SK-N-SH (cell line): ENCODE measurements at regions not wholly inside any gene's neighbourhood (a gene's known extent, or its start where the extent isn't known, plus 50 kb on each side); places are given as distances from the start of the nearest gene placed in this dataset.
"Not testable (repeated sequence)": the region's sequence is repeated elsewhere in the genome, so short reads cannot be mapped to it uniquely, and the experiment has no call there.

Experiments
- CTCF ChIA-PET: fragments of 300-600, 350-600 bp; formaldehyde crosslinking; extraction: SDS; loops from one replicate; lab custom pipeline; 2021; lab: Yijun Ruan, JAX
- POLR2A ChIA-PET: fragments of 350-600 bp; sonication (Branson Sonifier 250); formaldehyde crosslinking; extraction: SDS; loops from one replicate; lab custom pipeline; 2020; ENCODE audit warnings: antibody characterized with exemption, inconsistent platforms; lab: Yijun Ruan, JAX
- DNase-seq: peaks from one replicate; pipeline ENCODE4 v3.0.0; 2012
- H2AFZ ChIP-seq: fragments of 200-600 bp; sonication (generic); 2 replicates; pipeline ENCODE4 v1.8.1; 2016; ENCODE audit warnings: antibody characterized with exemption, mild to moderate bottlenecking, low read depth
- H3F3A ChIP-seq: fragments of 200-600 bp; sonication (generic); replicated peaks from 2 replicates; pipeline ENCODE3; 2016; ENCODE audit warnings: antibody characterized with exemption, mild to moderate bottlenecking; ENCODE audit not compliant: insufficient read depth
- H3K27ac ChIP-seq, 2 experiments: fragments of 200-500 bp in 1 of 2; fragments of 200-600 bp in 1 of 2; sonication (Bioruptor generic) in 1 of 2; sonication (generic), shearing (Covaris generic) in 1 of 2; 2 replicates each; pipeline versions ENCODE4 v1.5.1 to v1.6.1; 2014 to 2016; ENCODE audit warnings: low read depth in 2 of 2, inconsistent platforms in 1 of 2, low read length in 1 of 2, mild to moderate bottlenecking in 1 of 2, mixed read lengths in 1 of 2
- H3K27me3 ChIP-seq: fragments of 200-600 bp; sonication (generic), shearing (Covaris generic); 2 replicates; pipeline ENCODE4 v1.6.1; 2016; ENCODE audit warnings: mixed run types; ENCODE audit not compliant: insufficient read depth
- H3K36me3 ChIP-seq, 2 experiments: fragments of 200-500 bp in 1 of 2; fragments of 200-600 bp in 1 of 2; sonication (Bioruptor generic) in 1 of 2; sonication (generic) in 1 of 2; replicated peaks in 1 of 2; 2 replicates each; pipeline versions ENCODE3 to v1.5.1; 2014 to 2016; ENCODE audit warnings: low read length in 1 of 2, mild to moderate bottlenecking in 1 of 2; ENCODE audit not compliant: insufficient read depth in 2 of 2, control insufficient read depth in 1 of 2
- H3K4me1 ChIP-seq, 2 experiments: fragments of 200-500 bp in 1 of 2; fragments of 200-600 bp in 1 of 2; sonication (Bioruptor generic) in 1 of 2; sonication (generic), shearing (Covaris generic) in 1 of 2; 2 replicates each; pipeline versions ENCODE4 v1.5.1 to v1.6.1; 2014 to 2016; ENCODE audit warnings: low read depth in 1 of 2, low read length in 1 of 2, mixed run types in 1 of 2; ENCODE audit not compliant: insufficient read depth in 2 of 2, control insufficient read depth in 1 of 2
- H3K4me2 ChIP-seq: fragments of 200-600 bp; sonication (generic), shearing (Covaris generic); 2 replicates; pipeline ENCODE4 v1.6.1; 2017; ENCODE audit warnings: mixed run types
- H3K4me3 ChIP-seq, 2 experiments: fragments of 200-500 bp in 1 of 2; fragments of 200-600 bp in 1 of 2; sonication (Bioruptor generic) in 1 of 2; sonication (generic), shearing (Covaris generic) in 1 of 2; 2 replicates each; pipeline versions ENCODE4 v1.5.1 to v1.8.1; 2014 to 2016; ENCODE audit warnings: low read depth in 2 of 2, inconsistent platforms in 1 of 2, low read length in 1 of 2, mild to moderate bottlenecking in 1 of 2, mixed read lengths in 1 of 2, moderate library complexity in 1 of 2
- H3K79me2 ChIP-seq: fragments of 200-600 bp; sonication (generic); 2 replicates; pipeline ENCODE4 v1.8.1; 2017; ENCODE audit warnings: mild to moderate bottlenecking; ENCODE audit not compliant: insufficient read depth
- H3K9ac ChIP-seq: fragments of 200-600 bp; sonication (generic); 2 replicates; pipeline ENCODE4 v1.6.1; 2017; ENCODE audit warnings: mixed run types
- H3K9me2 ChIP-seq: fragments of 200-600 bp; sonication (generic); 2 replicates; pipeline ENCODE4 v1.6.1; 2017; ENCODE audit warnings: mixed run types
- H3K9me3 ChIP-seq: fragments of 200-600 bp; sonication (generic); 2 replicates; pipeline ENCODE4 v1.6.1; 2017; ENCODE audit warnings: mixed run types, mild to moderate bottlenecking, moderate library complexity
- H4K20me1 ChIP-seq: fragments of 200-600 bp; sonication (generic); 2 replicates; pipeline ENCODE4 v1.6.1; 2017; ENCODE audit warnings: mild to moderate bottlenecking, mixed run types; ENCODE audit not compliant: insufficient read depth
- CTCF ChIP-seq: fragments of 200-600 bp; sonication (generic); IDR thresholded peaks from 2 replicates; pipeline ENCODE4 v1.6.1; 2017; ENCODE audit warnings: antibody characterized with exemption, mild to moderate bottlenecking, moderate library complexity
- FOXJ3 ChIP-seq: sonication (generic); formaldehyde crosslinking; IDR thresholded peaks from 2 replicates; pipeline ENCODE4 v1.5.1; 2020; ENCODE audit warnings: mild to moderate bottlenecking, missing genetic modification reagents
- MEF2A ChIP-seq: IDR thresholded peaks from 2 replicates; pipeline ENCODE4 v1.4.0; 2012; ENCODE audit warnings: low read depth, borderline replicate concordance
- NRF1 ChIP-seq: IDR thresholded peaks from 2 replicates; pipeline ENCODE4 v1.6.1; 2012; ENCODE audit warnings: low read depth, mild to moderate bottlenecking, low read length
- PBX3 ChIP-seq: IDR thresholded peaks from 2 replicates; pipeline ENCODE4; 2012
- POLR2AphosphoS5 ChIP-seq: IDR thresholded peaks from 2 replicates; pipeline ENCODE4 v1.6.1; 2012; ENCODE audit warnings: low read depth, low read length
- RFX5 ChIP-seq: IDR thresholded peaks from 2 replicates; pipeline ENCODE4 v1.6.1; 2012; ENCODE audit warnings: mild to moderate bottlenecking, improper control_type of control experiment, low read length
- SMC3 ChIP-seq: IDR thresholded peaks from 2 replicates; pipeline ENCODE4 v1.6.1; 2012; ENCODE audit warnings: low read depth, low read length, improper control_type of control experiment
- WGBS: methylation state at CpG from one replicate; pipeline ENCODE4 v1.1.6; 2017; ENCODE audit warnings: low lambda C conversion rate; 5-methylcytosine and 5-hydroxymethylcytosine counted together

- H3K79me2 ChIP-seq, H3K9ac ChIP-seq, H2AFZ ChIP-seq, H3F3A ChIP-seq, H3K9me2 ChIP-seq, H3K27ac ChIP-seq, H4K20me1 ChIP-seq, DNase-seq, H3K4me2 ChIP-seq, H3K27me3 ChIP-seq, H3K9me3 ChIP-seq, POLR2A ChIA-PET, H3K4me1 ChIP-seq, CTCF ChIA-PET, H3K36me3 ChIP-seq, H3K4me3 ChIP-seq: not testable (repeated sequence)
- WGBS = 97% methylated on average over 2 of the region's 2 CpGs
Observed at GRCh38 chr10:60581782-60582181, 192.1 kb upstream of the ANK3 start.

DNA sequence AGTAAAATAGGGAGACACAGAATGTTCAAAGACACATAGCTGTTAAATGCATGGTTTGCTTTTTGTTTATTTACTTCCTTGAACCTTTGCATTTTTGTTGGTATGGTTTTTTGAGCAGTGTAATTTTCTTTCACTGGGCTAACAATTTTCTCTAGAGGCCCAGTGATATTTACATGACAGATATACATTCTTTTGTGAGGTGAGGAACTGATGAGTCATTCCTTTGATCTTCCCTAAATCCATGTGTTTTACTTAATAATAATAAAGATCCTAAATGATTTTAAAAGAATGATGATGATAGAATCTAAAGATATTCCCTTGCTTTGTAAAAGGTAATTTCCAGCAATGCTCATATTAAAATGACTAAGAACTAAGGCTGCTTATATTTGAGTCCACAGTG is 188.5 kb upstream of the ANK3 start:
- ChIA-PET POLR2A (no interaction called here), CTCF (interaction anchor here (1.1 kb wide), 1 partner anchor 133 kb away, joined by 4 read pairs; no protein-coding TSS in a partner anchor)
- H3F3A ChIP-seq = peaks cover 7% of the 10 kb centered on the region
- no peak overlapping the region for H3K4me2 ChIP-seq
- no peak for DNase-seq
- no peak overlapping the region for H3K9ac ChIP-seq
- TF ChIP-seq RFX5 (no peak), PBX3 (no peak), SMC3 (no peak), MEF2A (no peak)
- H3K9me3 ChIP-seq = no peaks in the 10 kb centered on the region
- no peak overlapping the region for H3K27ac ChIP-seq
- peaks cover 4 to 6% of the 10 kb centered on the region in 2 experiments; a peak in 3 of 4 replicates for H3K4me1 ChIP-seq
- H4K20me1 ChIP-seq = no peaks in the 10 kb centered on the region
- H3K79me2 ChIP-seq = no peaks in the 10 kb centered on the region
- no peak overlapping the region for H2AFZ ChIP-seq
- no peak overlapping the region for H3K4me3 ChIP-seq
- no peaks in the 10 kb centered on the region for H3K9me2 ChIP-seq
- no peaks in the 10 kb centered on the region for H3K36me3 ChIP-seq
- H3K27me3 ChIP-seq = no peaks in the 10 kb centered on the region

- Histone ChIP-seq H3K79me2 (no peaks in the 10 kb centered on the region), H3K27me3 (no peaks in the 10 kb centered on the region), H2AFZ (no peak overlapping the region; the same call in 1 of the 2 replicates), H3K9me2 (no peaks in the 10 kb centered on the region), H3F3A (peaks cover 7% of the 10 kb centered on the region), H3K4me3 (no peak overlapping the region), H4K20me1 (no peaks in the 10 kb centered on the region), H3K4me1 (peaks cover 7 to 9% of the 10 kb centered on the region in 2 experiments; a peak in 3 of 4 replicates), H3K27ac (peak overlapping the region in 1 of 2 experiments; percentile 28; a peak in 1 of 4 replicates), H3K9ac (no peak overlapping the region), H3K36me3 (no peaks in the 10 kb centered on the region), H3K9me3 (no peaks in the 10 kb centered on the region), H3K4me2 (peak overlapping the region; percentile 16)
- no peak for TF ChIP-seq FOXJ3 (CRISPR knock-in tag)
- no peak for TF ChIP-seq CTCF
- no peak for TF ChIP-seq POLR2AphosphoS5
- no peak for TF ChIP-seq MEF2A
- no peak for TF ChIP-seq NRF1
- POLR2A ChIA-PET = no interaction called here
- CTCF ChIA-PET = interaction anchor here (0.9 to 1.1 kb wide), 2 partner anchors 43 to 70 kb away, joined by 3 to 5 read pairs; no protein-coding TSS in a partner anchor
- WGBS = 58% methylated on average over 6 of the region's 6 CpGs
- DNase-seq = no peak
Observed at GRCh38 chr10:60576130-60577069, 186.7 kb upstream of the ANK3 start.
